Tibial nerve (tissue), 3 donors: ENCODE measurements at regions not wholly inside any gene's neighbourhood (a gene's known extent, or its start where the extent isn't known, plus 50 kb on each side); places are given as distances from the start of the nearest gene placed in this dataset.

Experiments used
- CTCF ChIP-seq, 5 experiments: fragments of 200-600 bp in 3 of 5; fragments of 450-650 bp in 2 of 5; sonication (generic) in 3 of 5; IDR thresholded peaks; one replicate each; pipeline ENCODE4 v1.5.1; 2016 to 2019; ENCODE audit warnings: antibody characterized with exemption in 5 of 5, mild to moderate bottlenecking in 3 of 5, moderate library complexity in 2 of 5
- POLR2A ChIP-seq, 2 donors: fragments of 450-650 bp; IDR thresholded peaks; one replicate each; pipeline ENCODE4 v1.6.1; 2017; ENCODE audit warnings: antibody characterized with exemption in 2 of 2, mild to moderate bottlenecking in 2 of 2, moderate library complexity in 2 of 2

- no peak for TF ChIP-seq CTCF (IDR thresholded peaks at IDR 0.05)
- no peak for TF ChIP-seq POLR2A (IDR thresholded peaks at IDR 0.05)
These were observed 458.7 kb upstream of the ID2 start for GRCh38 chr2:8222979-8223694.
